DMS53 (cell line): ENCODE measurements at regions not wholly inside any gene's neighbourhood (a gene's known extent, or its start where the extent isn't known, plus 50 kb on each side); places are given as distances from the start of the nearest gene placed in this dataset.
"Not testable (repeated sequence)": the region's sequence is repeated elsewhere in the genome, so short reads cannot be mapped to it uniquely, and the experiment has no call there.

Source experiments
- DNase-seq: peaks from one replicate; lab custom pipeline; 2025; lab: John Stamatoyannopoulos, UW

DNA sequence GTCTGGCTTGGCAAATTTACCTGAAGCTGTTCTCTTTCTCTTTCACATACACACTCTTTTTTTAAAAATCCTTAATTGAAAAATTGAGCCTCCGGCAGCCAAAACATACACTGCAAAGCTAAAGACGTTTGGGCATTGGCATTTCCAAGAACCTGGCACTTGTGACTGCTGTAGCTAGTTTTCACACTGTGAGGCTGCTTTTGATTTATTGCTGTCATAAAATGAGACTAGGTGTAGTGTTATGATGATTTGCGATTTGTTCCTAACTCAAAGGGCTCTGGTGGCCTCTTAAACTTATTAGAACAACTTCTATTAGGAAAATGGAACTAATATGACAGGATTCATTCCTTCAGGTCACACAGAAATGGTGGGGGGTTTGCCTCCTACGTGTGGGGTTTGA is 377.1 kb upstream of the FAR2 start:
- no peak for DNase-seq

GRCh38 chr12:28775556-28775955 is 373.5 kb upstream of the FAR2 start:
- DNase-seq: no peak

GRCh38 chr12:28776220-28776619 is 372.9 kb upstream of the FAR2 start:
- peak; percentile 26 for DNase-seq

- no peak for DNase-seq
Measured at GRCh38 chr12:28776913-28777422, 372.1 kb upstream of the FAR2 start.

- no peak for DNase-seq
Measured at GRCh38 chr12:28777603-28778365, 371.3 kb upstream of the FAR2 start.

- DNase-seq: peak; percentile 100
Measured at GRCh38 chr12:28780096-28780495, 369.0 kb upstream of the FAR2 start.

GRCh38 chr12:28780960-28781359 is 368.1 kb upstream of the FAR2 start:
- DNase-seq: no peak

GRCh38 chr12:28781671-28782652 is 367.1 kb upstream of the FAR2 start:
- DNase-seq: peak; percentile 50

GRCh38 chr12:28782812-28783211 is 366.3 kb upstream of the FAR2 start:
- no peak for DNase-seq

- no peak for DNase-seq
Measured at GRCh38 chr12:28787151-28787550, 361.9 kb upstream of the FAR2 start.

DNA sequence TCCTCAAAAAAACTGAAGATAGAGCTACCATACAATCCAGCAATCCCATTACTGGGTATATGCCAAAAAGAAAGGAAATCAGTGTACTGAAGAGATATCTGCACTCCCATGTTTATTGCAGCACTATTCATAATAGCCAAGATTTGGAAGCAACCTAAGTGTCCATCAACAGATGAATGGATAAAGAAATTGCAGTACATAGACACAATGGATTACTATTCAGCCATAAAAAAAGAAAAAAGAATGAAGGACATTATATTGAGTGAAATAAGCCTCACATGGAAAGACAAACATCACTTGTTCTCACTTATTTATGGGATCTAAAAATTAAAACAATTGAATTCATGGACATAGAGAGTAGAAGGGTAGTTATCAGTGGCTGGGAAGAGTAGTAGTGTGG is 360.8 kb upstream of the FAR2 start:
- not testable (repeated sequence) for DNase-seq

- no peak for DNase-seq
Measured at GRCh38 chr12:28793581-28794151, 355.4 kb upstream of the FAR2 start.

DNA sequence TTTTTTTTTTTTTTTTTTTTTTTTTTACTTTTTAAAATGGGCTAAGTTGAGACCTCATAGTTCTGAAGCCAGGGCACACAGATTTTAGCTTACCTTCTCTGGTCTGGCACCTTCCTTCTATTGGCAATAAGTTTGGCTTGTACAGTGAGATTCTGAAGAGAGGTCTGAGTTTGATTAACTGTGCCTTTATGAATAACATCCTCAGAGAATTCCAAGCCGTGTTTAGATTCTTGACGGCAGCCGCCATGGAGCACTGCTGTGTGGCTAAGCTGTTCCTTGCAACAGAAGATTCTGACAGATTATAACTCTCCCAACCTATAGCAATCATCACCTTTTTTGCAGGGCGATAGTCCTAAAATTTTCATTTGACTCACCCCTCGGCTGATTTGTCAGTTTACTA is 354.9 kb upstream of the FAR2 start:
- DNase-seq: no peak

DNA sequence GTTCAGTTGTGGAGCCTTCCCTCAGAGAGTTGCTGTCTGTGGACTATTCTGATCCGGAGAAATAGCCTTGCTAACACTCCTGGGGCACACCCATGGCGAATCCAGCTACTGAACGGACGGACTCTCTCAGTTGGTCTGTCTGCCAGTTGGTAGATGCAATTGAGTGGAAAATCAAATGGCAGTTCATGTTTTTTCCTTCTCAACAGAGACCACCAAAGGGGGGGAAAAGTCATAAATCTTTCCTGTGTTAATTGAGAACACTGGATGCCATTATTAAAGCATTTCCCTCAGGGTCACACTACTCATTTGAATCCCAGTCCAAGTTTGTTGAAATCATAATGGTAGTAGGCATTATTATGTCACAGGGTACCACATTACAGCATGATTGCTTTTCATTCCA is 354.3 kb upstream of the FAR2 start:
- DNase-seq: no peak

DNA sequence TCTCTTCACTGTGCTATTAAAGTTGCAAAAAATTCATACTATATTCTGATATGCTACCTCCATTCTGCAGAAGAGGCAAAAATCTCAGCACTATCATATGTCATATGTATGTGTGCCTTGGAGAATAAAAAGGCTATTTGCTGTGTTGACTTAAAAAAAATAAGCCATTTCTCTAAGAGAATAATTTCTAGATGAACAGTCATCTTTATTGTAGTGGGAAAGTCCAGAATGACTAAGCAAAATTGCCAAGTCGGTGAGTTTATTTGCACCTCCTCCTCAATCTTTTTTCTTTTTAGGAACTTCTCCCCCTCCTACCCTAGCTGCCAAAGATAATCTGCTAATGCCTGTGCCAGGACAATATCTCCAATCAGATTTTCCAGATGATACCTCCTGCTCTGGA is 353.8 kb upstream of the FAR2 start:
- DNase-seq: peak; percentile 35

DNA sequence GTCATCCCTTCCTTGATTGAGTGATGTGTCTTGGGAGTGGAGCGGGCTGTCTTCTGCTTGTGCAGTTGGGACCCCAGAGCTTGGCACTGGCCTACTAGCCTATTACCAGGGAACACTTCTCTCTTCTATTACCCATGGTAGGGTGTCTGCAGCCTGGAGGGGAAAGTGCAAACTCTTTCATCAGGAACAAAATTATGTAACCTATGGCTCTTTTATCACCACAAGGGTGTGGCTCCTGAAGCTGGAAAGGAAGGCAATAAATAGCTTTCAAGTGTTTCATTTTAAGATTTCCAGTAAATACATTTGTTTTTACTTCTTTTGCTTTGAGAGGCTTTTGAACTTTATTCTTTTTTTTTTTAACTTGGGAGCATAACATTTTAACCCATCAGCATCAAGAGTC is 349.7 kb upstream of the FAR2 start:
- no peak for DNase-seq

GRCh38 chr12:28800129-28800528 is 348.9 kb upstream of the FAR2 start:
- DNase-seq: no peak

DNA sequence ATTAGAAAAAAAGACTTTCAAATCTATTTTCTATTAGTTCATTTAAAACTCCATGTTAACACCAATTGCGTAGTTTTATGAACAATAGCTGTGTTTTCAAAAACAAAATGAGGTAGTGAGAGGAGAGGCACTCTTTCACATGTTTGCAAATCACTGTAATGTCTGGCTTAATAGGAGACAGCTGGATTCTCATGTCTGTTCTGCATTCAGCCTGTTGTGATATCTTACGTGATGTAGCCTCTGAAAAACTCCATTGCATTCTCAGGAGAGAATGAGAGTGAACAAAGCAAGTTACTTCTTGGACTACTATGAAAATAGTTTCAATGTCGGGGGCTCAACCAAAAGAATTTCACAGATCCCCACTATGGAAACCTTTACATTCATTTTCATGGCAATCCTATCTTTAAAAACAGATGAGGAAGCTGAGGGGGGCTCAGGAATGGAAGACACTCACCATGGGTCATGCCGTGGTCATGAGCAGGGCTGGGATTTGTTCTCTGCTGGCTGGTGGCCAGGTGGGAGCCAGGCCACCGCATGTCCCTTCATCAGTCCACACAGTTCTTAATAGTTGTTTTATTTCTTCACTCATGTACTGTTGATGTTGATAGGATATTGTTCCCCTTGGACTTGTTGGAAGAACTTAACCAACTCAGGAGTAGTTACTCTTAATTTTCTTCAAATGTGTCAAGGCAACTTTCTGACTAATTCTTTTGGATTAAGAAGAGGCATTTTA is 346.2 kb upstream of the FAR2 start:
- no peak for DNase-seq

GRCh38 chr12:28807535-28807934 is 341.5 kb upstream of the FAR2 start:
- DNase-seq: no peak

DNA sequence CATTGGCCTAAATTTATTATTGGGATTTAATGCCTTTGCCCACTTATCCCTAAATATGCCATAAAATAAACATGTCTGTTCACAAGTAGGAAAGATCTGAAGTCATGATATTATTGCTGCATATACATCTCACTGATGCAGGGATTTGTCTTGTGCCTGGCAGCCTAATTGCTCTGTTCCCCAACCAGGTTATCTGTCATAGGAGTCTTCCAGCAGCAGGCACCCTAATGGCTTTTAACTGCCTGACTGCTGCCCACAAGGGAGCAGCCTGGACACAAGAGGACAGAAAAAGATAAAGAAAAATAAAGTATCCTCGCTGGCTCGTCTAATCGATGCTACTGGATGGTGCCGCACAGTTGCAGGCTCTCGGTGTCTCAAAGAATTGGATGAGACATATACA is 337.6 kb upstream of the FAR2 start:
- no peak for DNase-seq

GRCh38 chr12:28814246-28814645 is 334.8 kb upstream of the FAR2 start:
- DNase-seq: no peak

- DNase-seq: peak; percentile 31
Measured at GRCh38 chr12:28817524-28817923, 331.6 kb upstream of the FAR2 start.
